ENCODE measurements at regions not wholly inside any gene's neighbourhood (a gene's known extent, or its start where the extent isn't known, plus 50 kb on each side); places are given as distances from the start of the nearest gene placed in this dataset.

DNA sequence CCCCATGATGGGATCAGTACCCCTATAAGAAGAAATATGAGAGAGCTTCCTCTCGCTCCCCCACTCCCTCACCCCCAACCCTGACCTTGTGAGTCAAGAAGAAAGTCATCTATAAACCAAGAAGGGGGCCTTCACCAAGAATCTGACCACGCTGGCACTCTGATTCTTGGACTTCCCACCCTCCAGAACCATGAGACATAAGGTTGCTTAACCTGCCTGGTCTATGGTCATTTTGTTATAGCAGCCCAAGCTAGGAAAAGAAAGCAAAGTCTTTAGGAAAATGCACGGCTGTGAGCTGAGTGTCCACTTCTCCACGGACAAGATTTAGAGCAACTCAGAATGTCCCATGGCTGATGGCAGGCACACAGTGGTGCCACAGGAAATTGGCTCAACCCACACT, 333.5 kb downstream of the SOX9 start:
- TF ChIP-seq POLR2A (IDR thresholded peaks at IDR 0.05; ENCODE audit: low read length) (no peak), GATA1 (IDR thresholded peaks at IDR 0.05; ENCODE audit: low read depth, low read length) (no peak)
